Fibroblast of villous mesenchyme (primary cell): ENCODE measurements at regions not wholly inside any gene's neighbourhood (a gene's known extent, or its start where the extent isn't known, plus 50 kb on each side); places are given as distances from the start of the nearest gene placed in this dataset.

Source experiments
- DNase-seq: peaks from one replicate; pipeline ENCODE4 v3.0.0-alpha.2; 2010; ENCODE audit warnings: low read depth
- H3K4me3 ChIP-seq: 2 replicates; pipeline ENCODE4 v1.5.1; 2011; ENCODE audit warnings: low read depth, mild to moderate bottlenecking, low read length
- CTCF ChIP-seq: IDR thresholded peaks from 2 replicates; pipeline ENCODE4 v1.5.1; 2012; ENCODE audit warnings: low read depth, mild to moderate bottlenecking, low read length; ENCODE audit not compliant: insufficient read depth

DNA sequence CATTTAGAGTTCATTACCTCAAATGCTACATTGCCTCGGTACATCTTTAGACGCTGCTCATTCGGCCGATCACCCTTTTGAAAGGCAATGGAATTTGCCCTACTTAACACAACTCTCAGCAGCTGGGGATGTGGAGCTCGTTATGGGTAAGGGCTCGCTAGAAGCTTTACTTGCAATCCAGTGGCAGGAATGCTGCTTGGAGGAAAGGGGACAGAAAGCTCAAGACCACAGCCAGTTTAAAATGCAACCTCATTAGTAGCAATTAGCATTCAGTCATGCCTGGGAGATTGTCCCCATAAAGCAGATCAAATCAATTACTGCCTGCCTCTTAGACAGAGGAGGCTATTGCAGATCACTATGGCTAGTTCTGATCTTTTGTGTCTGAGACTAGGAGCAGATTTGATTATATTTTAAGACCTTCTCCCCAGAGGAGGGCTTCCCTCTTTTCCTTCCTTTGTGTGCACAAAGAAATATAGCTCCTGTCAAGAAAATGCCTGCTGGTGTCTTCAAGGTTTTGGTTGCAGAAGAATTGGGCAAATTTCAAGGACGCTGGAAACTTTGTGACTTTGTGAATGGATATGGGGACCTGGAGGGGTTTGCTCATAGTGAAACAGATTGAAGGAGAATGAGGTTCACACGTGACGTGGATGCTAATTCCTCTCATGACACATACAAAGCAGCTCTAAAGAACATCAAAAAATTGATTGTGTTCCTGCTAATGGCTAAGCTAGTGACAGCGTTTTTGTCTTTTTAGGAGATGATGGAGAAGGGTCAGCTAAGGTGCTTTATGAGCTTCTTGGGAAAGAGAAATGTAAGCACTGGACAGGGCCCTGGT is 237.5 kb upstream of the GLRA2 start:
- no peak for TF ChIP-seq CTCF
- no peak for DNase-seq
- no peak overlapping the region for H3K4me3 ChIP-seq

GRCh38 chrX:14290335-14290734 is 239.0 kb upstream of the GLRA2 start:
- TF ChIP-seq CTCF: no peak

DNA sequence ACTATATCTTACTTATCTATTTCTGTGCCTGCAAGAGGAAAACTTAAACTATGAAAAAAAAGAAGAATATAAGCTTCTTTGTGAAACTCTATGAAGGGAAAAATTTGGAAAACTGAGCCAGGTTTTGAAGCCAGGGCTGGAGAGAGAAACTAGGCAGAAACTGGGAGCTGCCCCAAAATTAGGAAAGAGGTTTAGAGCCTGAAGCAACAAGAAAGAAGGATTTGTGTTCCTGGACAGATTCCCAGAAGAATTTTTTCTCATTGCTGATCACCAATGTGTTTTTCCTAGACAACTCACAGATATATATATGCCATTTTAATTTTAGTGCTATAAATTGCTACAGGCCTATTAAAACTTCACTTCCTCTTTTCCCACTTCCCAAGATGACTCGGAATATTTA is 245.0 kb upstream of the GEMIN8 start:
- DNase-seq: no peak
- H3K4me3 ChIP-seq: no peak overlapping the region
- no peak for TF ChIP-seq CTCF

More at GRCh38 chrX:14290335-14290734, 239.0 kb upstream of the GLRA2 start:
- H3K4me3 ChIP-seq: no peak overlapping the region
- no peak for DNase-seq

- no peak for TF ChIP-seq CTCF
These were observed 237.5 kb upstream of the GEMIN8 start for GRCh38 chrX:14267216-14267615.

DNA sequence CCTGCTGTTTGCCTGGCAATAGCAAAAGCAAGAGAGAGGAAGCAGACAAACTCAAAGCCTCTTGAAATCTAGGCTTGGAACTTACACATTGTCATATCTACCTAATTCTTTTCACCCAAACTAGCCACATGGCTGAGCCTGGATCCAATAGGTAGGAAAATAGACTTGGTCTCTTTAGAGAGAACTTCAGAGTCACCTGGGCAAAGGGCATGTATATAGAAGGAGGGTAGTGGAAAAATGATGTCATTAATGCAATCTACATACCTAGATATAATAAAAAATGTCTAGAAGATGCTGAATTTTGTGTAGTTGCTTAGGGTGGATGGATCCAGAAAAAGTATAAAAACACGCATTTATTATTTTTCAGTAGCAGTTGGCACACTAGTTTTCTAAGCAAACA is 237.0 kb upstream of the GEMIN8 start:
- DNase-seq: no peak
- no peak overlapping the region for H3K4me3 ChIP-seq
- TF ChIP-seq CTCF: no peak

More at GRCh38 chrX:14267216-14267615, 237.5 kb upstream of the GEMIN8 start:
- DNase-seq: no peak
- H3K4me3 ChIP-seq: no peak overlapping the region

DNA sequence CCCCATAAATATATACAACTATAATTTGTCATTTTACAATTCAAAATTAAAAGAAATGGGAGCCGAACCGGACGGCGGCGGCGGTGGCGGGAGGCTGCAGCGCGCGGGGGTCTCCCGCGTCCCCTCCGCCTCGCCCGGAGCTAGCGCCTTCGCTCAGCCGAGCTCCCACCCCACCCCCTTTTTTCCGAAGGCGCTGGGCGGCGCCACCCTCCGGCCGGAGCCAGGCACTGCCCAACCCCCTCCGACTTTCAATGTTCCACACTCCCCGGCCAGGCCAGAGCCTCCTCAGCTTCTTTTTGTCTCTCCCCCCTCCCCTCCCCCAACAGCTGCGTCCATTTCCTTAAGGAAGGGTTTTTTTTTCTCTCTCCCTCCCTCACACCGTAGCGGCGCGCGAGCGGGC is 214.1 kb upstream of the GEMIN8 start:
- TF ChIP-seq CTCF: no peak

GRCh38 chrX:14235004-14235403 is 205.3 kb upstream of the GEMIN8 start:
- TF ChIP-seq CTCF: no peak
- H3K4me3 ChIP-seq: no peak overlapping the region
- DNase-seq: no peak

More for the DNA sequence above, 214.1 kb upstream of the GEMIN8 start:
- DNase-seq: no peak
- no peak overlapping the region for H3K4me3 ChIP-seq
